ENCODE measurements at regions not wholly inside any gene's neighbourhood (a gene's known extent, or its start where the extent isn't known, plus 50 kb on each side); places are given as distances from the start of the nearest gene placed in this dataset.

DNA sequence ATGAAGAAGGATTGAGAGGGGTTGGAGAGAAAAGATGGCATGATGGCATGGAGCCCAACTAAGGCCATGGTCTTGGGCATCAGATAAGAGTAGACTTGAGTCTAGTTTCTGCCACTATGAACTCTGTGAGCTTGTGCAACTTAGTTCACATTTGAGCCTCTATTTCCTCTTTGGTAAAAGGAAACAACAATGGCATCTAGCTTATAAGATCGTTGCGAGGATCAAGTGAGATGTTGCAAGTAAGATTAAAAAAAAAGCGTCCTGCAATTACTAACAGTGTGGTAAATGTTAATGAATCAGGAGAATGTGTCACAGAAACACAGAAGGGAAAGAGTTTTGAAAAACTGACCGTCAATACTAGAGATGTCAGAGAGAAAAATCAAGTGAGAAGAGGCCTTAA is 202.9 kb upstream of the FGGY start:
- H3K4me3 ChIP-seq, result no peak overlapping the region
- no TSS peak for BruUV-seq (replicated peaks)
- WGBS (ENCODE audit: insufficient coverage, low coverage, missing lambda C conversion rate), result 14% methylated on average over 4 of the region's 4 CpGs
- H3K9me3 ChIP-seq (replicated peaks; ENCODE audit: control insufficient read depth, insufficient read depth, low read depth, low read length), result no peaks in the 10 kb centered on the region; the same call in 1 of the 2 replicates
- intact Hi-C loops (cut with micrococcal nuclease) (no loop called here), in situ Hi-C loops (cut with MboI) (no loop called here)
- H4K20me1 ChIP-seq (replicated peaks; ENCODE audit: control insufficient read depth, insufficient read depth, low read length), result no peaks in the 10 kb centered on the region
- no peaks in the 10 kb centered on the region for H3K9me1 ChIP-seq (ENCODE audit: control insufficient read depth, insufficient read depth, low read length)
- no peak overlapping the region for H2AFZ ChIP-seq (ENCODE audit: low read depth, low read length)
- TF ChIP-seq FOXK2 (conservative IDR thresholded peaks at IDR 0.05 in 1 of 2, IDR thresholded peaks at IDR 0.05 in 1 of 2; ENCODE audit: low read depth in 2 of 2) (no peak), BACH1 (tag; IDR thresholded peaks at IDR 0.05) (no peak), ZSCAN32 (CRISPR knock-in tag; IDR thresholded peaks at IDR 0.05) (no peak), TFAM (CRISPR knock-in tag; conservative IDR thresholded peaks at IDR 0.05) (no peak), ZNF695 (CRISPR knock-in tag; IDR thresholded peaks at IDR 0.05) (no peak), YY1 (IDR thresholded peaks at IDR 0.05; ENCODE audit: borderline replicate concordance in 1 of 3, control insufficient read depth in 1 of 3, extremely low read depth in 1 of 3, insufficient read depth in 3 of 3, insufficient read length in 1 of 3, insufficient replicate concordance in 2 of 3, low read depth in 1 of 3, low read length in 2 of 3) (no peak), KAT7 (CRISPR knock-in tag; IDR thresholded peaks at IDR 0.05; ENCODE audit: borderline replicate concordance) (no peak), HNRNPUL1 (IDR thresholded peaks at IDR 0.05; ENCODE audit: low read length) (no peak), MYBL2 (IDR thresholded peaks at IDR 0.05; ENCODE audit: low read depth) (no peak), MYBL2 (CRISPR knock-in tag; IDR thresholded peaks at IDR 0.05; ENCODE audit: borderline replicate concordance) (no peak)
- TF ChIP-seq, protein P1, sequence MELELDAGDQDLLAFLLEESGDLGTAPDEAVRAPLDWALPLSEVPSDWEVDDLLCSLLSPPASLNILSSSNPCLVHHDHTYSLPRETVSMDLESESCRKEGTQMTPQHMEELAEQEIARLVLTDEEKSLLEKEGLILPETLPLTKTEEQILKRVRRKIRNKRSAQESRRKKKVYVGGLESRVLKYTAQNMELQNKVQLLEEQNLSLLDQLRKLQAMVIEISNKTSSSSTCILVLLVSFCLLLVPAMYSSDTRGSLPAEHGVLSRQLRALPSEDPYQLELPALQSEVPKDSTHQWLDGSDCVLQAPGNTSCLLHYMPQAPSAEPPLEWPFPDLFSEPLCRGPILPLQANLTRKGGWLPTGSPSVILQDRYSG (tag; conservative IDR thresholded peaks at IDR 0.05; ENCODE audit: low read depth), result no peak
- ChIA-PET POLR2A (interaction anchor here (1.0 kb wide), 1 partner anchor 10 kb away, joined by 3 read pairs; no protein-coding TSS in a partner anchor), CTCF (ENCODE audit: low intra/inter-chr PET ratio) (no interaction called here)
- FAIRE-seq (no peak), ATAC-seq (no peak), DNase-seq (ENCODE audit: extremely low read depth in 1 of 4, low spot score in 3 of 4) (no peak)
- H3K27ac ChIP-seq (ENCODE audit: extremely low read depth, low read depth, low read length), result no peak overlapping the region
- no peaks in the 10 kb centered on the region for H3K36me3 ChIP-seq (ENCODE audit: control insufficient read depth, insufficient read depth, low read length)
- H3K79me2 ChIP-seq (ENCODE audit: control insufficient read depth, insufficient read depth, low read length), result no peaks in the 10 kb centered on the region
- H3K4me2 ChIP-seq (ENCODE audit: insufficient read depth, low read length), result no peak overlapping the region
- peaks cover 0 to 7% of the 10 kb centered on the region in 2 experiments; a peak in 3 of 5 replicates for H3K4me1 ChIP-seq (replicated peaks in 1 of 2; ENCODE audit: control insufficient read depth in 2 of 2, insufficient read depth in 2 of 2, low read length in 2 of 2)
- no peak overlapping the region for H3K9ac ChIP-seq (ENCODE audit: insufficient read depth in 1 of 2, low read depth in 2 of 2, low read length in 2 of 2)
- no peaks in the 10 kb centered on the region for H3K27me3 ChIP-seq (ENCODE audit: control insufficient read depth in 2 of 2, insufficient read depth in 2 of 2, low read length in 2 of 2)
